NCI-H1694 treated with DMSO at 0.1 percent for 48 hours (cell line): ENCODE measurements at regions not wholly inside any gene's neighbourhood (a gene's known extent, or its start where the extent isn't known, plus 50 kb on each side); places are given as distances from the start of the nearest gene placed in this dataset.

ENCODE experiments used
- DNase-seq: peaks from one replicate; lab custom pipeline; 2025; lab: John Stamatoyannopoulos, UW

DNA sequence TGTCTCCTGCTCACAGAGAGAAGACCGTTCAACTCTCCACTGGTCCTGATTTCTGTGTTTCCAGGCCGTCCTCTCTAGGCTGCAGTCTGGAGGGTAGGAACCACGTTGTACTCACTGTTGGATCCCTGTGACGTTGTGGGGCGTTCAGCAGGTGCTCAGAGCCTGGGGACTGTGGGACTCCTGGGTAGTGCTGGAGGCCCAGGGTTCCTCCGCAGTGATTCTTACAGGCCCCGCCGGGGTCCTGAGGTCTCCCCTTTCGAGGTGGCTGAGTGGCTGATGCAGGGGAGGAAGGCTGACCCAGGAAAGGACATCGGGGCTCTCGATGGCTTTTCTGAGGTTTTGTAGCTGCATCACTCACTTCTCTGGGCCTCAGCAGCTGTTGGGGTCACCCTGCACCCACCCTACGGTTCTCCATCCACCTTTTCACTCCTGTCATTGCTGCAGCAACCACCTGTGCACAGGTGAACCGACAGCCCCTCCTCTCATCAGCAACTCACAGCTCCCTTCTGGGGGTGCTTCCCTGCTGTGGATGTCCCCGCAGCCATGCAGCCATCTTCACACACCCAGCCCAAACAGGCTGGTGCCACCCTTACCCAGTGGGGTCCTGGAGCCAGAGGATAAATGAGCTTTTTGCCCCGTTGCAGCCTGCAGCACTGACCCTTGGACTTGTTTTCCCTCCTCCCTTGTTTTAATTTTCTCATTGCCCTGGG is 169.6 kb upstream of the HDAC4 start:
- no peak for DNase-seq

DNA sequence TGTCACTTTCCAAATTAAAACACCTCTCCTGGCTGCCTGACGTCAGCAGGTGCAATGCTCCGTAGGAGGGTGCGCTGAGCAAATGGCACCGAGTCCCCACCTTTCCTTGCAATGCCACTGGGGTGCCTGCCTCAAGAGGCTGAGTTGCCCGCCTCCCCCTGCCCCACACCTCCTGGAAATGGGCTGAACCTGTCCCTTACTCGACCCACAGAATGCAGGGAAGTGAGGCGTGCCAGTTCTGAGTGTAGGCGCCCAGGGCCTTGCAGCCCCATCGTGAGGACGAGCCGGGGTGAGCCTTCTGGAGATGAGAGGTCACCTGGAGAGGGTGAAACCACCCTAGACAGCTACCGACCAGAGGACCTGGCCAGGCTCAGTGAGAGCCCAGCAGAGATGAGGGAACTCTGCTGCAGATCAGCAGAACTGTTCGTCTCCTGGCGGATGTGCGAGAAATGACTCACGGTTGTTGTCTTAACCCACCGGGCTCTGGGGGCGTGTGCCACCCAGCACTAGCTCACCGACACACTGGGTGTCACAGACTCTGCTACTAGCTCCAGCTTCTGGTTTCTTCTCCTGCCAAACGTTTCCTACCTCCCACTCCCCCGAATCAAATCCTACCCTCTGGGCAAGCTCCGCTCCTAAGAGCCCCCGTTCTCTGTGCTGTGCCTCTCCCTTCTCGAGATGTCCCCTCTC is 168.7 kb upstream of the HDAC4 start:
- no peak for DNase-seq

DNA sequence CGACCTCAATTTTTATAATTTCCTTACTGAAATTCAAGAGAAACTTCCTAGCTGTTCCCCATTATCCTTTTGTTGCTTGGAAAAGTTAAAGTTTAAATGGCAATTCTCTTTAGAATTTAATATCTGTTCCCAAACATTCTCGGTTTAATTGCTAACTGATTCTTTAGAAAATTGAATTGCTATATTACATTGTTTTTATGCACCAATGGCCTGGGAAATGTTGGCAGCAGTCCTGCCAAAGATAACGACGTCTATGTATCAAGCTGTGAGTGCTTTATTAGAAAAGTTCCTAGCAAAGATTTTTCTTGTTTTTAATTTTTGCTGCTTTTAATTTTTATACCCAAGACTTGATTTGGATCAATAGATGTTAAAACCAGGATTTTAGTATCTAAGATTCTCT is 167.8 kb upstream of the HDAC4 start:
- no peak for DNase-seq

DNA sequence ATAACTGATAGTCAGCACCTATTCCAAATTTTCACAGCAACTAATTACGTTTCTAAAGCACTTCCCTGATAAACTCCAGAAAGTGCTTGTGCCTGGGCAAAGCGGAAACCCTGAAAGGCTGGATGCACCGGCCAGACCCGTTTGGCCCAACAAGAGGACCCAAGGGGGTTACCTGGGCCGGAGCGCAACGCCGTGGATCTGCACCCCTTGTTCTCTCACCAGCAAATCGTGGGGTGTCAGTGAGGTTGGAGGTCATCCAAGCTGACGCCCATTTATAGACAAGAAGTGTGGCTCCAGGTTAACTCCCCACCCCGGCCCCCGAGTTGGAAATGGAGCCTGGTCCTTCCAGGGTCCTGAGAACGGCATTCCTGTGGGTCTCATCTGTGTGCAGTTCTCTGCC is 167.0 kb upstream of the HDAC4 start:
- DNase-seq, result no peak

DNA sequence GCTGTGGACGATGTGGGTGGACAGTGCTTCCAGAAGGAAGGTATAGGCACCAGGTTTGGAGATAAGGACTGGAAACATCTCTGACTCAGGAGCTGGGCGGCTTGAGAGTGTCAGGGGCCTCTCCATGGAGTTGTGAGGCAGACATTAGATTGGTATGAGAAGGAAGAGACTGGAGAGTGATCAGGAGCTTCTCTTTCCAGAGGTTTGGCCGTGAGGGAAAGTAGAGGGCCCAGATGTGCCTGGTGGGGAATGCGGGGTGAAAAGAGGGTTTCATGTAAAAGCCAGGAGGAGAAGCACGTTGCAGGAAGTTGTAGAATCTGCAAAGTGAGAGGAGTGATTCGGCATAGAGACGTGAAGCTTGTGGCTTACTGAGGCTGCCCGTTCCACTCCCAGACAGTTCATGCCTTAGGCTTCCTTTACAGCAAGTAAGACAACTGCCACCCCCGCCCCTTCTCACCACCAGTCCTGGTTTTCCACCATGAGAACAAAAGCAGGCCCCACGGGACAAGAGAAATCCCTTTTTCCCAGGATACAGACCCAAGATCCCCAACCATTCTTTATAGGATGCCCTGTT is 166.3 kb upstream of the HDAC4 start:
- DNase-seq, result no peak

DNA sequence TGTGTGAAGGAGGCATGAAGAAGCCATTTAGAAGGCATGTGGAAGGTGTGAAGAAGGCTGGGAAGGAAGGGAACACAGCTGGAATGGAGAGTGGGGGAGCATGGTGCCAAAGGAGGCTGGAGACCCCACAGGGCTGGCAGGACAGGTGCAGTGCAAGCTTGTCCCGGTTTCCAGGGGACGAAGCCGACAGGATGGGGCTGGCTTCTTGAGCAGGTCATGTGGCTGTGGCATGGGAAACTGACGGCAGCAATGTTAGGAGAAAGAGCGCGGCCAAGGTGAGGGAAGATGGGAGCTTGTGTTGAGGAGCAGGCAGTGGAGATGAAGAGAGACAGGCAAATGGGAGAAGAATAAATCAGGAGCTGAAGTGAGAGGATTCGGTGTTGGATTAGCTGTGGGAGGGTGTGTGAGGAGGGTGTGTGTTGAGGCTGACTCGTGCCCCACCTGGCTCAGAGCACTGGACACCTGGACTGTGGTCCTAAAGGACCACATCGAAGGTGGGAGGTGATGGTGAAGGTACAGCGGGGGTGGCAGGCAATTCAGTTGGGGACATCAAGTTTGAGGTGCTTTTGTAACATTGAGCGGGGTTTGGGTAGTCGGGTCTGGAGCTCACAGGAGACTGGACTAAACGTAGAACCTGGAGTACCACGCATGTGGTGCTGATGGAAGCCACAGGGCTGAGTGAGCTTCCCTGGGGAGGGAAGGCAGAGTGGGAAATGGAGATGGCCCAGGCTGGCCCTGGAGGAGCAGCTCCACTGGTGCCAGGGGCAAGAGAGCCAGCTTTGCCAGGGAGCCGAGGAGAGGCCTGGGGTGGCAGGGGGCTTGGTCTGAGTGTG is 165.6 kb upstream of the HDAC4 start:
- no peak for DNase-seq

DNA sequence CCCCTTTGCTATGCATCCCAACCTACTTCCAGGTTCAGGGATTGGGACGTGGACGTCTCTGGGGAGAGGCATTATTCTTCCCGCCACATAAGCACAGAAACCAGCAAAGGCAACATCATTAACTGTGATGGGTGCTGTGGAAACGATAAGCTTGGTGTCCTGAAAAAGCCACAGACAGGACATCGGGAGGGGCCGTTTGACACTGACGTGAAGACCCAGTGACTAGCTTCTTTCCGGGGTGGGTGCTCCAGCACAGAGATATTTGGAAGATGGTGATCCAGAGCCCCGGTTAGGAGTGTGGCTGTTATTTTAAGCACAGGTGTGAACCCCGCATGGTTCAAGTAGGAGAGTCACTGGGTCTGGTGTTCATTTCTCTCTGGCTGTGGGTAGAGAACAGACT is 163.8 kb upstream of the HDAC4 start:
- no peak for DNase-seq

DNA sequence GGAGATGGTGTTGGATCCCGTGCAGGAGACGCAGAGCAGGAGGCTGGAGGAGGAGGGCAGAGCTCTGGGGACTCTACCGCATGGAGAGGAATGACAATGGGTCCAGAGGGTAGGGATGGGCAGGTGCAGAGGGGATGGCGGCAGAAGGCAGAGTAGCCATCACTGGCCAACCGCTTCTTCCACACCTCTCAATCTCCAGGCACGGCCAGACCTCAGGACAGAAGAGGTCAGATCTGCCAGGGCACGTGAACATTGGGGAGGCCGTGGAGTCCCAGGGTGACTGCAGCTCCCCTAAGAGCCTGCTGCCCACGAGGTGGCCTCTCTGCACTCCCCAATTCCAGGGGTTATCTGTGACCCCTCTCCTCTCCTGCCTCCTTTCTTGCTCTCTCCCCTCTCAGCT is 162.7 kb upstream of the HDAC4 start:
- no peak for DNase-seq

DNA sequence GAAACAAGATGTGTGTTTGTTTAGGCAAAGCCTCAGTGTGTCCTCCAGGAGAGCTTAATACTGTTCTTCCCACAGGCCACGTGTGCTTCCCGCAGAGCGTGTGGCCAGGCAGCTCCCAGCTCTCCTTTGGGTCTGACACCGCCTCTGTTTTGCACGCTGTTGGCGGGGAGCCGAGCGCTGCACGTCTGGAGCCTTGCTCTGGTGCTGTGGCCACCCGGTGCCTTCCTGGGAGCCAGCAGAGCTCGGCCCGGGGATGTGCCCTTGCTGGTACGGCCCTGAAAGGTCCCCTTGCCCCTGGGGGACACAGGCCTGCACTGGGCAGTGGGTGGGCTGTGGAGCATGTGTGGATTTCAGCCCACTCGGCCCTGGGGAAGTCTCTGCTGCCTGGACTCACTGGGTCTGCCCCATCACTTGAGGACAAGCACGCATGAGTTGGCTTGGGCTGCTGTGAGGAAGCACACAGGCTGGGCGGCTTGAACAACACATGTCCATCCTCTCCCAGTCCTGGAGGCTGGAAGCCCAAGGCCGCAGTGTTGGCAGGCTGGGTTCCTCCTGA is 160.7 kb upstream of the HDAC4 start:
- no peak for DNase-seq

DNA sequence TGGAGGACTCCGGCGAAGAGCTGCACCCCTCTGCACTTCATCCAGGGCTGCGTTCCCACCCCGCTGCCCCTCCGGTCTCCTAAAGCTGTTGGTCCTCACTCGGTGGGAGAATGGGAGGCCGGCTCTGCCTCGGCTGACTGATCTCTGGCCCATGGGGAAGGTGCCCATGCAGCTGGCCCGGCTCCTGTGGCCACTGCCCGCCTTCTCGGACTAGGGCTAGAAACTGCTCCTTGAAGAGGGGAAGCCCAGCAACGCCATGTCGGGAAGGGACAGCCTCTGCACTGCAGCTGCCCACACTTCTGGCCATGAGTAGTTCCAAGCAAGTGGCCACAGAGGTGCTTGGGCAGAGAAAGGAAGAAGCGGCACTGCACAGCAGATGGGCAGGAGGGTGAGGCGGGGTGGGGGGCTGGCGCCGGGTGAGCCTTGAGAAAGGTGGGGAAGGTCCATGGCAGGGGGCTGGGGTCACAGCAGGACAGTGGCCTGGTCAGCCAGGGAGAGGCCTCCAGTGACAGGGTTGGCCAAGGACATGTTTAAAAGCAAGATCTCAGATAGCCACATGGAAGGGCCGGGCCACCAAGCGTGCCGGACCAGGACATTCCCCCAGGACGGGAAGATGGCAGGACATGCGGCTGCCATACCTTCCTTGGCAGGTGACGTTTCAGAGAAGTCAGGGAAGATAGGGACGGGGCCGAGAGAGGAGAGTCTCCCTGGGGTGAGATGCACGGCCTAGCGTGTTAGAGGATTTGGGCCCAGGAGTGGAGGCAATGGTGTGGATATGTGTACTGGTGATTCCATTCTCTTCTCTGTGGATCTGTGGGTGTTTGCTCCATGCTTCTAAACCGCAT is 158.8 kb upstream of the HDAC4 start:
- no peak for DNase-seq

DNA sequence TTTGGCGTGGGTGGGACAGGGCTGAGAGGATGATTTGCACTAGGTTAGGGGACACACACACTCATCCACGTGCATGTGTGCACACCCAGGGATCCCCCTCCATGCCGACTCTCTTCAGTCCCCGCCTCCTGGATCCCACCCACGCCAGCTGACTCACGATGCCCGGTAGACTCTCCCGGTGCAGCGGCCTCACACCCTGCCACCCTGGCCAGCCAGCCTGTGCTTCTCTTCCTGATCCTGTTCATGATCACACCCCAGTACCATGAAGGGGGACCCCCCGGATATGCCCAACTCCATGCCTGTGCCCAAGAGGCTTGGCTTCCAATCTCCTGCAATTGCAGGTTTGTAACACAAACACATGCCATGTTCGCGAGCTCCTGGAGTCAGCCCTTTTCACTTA is 157.8 kb upstream of the HDAC4 start:
- no peak for DNase-seq

DNA sequence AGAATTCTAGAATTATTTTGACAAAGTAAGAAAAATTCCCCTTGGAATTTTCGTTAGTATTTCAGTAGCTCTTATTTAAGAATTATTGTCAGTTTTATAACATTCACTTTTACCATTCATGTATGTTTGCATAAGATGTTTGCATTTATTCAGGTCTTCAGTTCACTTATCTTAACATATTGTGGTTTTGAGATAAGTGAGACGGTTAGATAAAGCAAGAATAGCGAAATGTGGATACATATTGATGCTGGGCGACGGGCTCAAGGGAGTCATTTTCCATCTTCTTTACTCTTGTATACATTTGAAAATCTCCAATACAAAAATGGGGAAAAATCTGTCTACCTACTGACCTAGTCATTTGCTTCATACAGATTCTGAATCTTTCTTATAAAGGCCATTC is 156.7 kb upstream of the HDAC4 start:
- DNase-seq, result no peak

DNA sequence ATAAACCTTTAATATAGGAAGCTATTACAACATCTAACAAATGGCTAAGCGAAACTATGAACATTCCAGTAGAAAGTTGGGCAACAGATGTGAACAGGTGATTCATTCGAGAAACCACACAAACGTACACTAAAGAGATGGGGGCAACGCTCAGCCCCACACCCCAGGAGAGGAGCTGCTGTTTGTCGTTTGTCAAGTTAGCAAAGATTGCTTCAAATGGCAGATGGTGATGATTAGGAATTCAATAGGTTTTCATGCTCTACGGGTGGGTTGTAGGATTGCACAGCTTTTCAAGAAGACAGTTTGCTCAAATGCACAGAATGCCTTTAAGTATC is 154.7 kb upstream of the HDAC4 start:
- DNase-seq, result no peak

DNA sequence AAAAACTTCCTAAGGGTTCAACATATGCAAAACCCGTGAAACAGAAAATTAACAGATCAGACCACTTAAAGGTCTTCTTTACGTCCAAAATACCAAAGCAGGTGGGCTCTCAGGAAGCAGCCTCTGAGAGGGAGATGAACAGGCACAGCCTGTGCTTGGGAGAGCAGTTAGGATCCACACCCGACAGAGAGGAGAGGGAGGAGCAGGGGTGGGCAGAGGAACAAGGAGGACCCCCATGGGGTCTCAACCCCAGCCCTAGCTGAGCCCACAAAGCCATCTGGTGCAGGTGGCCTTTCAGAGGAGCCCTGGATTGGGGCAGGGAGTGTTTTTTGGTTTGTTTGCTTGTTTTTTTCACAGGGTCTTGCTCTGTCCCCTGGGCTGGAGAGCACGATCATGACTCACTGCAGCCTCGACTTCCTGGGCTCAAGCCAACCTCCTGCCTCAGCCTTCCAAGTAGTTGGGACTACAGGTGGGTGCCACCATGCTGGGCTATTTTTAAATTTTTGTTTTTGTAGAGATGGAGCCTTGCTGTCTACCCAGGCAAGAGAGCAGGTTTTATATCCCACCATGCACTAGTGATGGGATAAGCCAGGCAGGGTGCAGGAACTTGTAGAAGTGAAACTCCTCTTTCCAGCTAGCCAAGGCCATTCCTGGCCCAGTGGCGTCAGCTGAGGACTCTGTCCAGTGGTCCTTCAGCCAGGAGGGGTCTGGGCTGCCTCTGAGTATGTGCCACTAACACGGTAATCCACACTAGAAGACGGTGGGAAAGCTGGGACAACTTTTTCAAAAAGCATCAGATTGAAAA is 154.1 kb upstream of the HDAC4 start:
- DNase-seq, result no peak

DNA sequence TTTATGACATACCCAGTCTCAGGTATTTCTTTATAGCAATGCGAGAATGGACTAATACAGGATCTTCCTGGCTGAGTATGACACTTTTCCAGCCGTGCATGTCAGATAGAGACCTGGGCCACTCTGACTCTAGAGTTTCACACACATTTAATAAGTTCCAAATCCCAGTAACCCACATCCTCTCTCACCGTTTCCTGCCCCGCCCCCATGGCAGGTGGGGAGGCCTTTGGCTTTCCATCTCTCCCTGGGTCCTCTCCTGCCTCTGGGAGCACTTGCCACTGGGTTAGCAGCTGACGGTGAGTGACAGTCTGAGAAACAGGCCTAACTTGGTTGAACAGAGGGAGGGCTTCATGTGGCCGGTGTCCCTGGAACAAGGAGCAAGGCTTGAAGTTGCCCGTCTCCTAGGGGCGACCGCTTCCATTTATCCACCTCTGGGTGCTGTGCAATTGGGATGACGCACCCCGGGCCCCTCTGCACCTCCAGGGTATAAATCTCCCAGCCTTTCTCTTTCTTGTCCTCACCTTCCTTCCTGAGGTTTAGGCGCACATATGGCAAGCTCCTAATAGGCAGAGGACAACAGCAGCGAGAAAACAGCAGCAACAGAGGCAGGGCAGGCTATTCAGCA is 152.7 kb upstream of the HDAC4 start:
- DNase-seq, result no peak

DNA sequence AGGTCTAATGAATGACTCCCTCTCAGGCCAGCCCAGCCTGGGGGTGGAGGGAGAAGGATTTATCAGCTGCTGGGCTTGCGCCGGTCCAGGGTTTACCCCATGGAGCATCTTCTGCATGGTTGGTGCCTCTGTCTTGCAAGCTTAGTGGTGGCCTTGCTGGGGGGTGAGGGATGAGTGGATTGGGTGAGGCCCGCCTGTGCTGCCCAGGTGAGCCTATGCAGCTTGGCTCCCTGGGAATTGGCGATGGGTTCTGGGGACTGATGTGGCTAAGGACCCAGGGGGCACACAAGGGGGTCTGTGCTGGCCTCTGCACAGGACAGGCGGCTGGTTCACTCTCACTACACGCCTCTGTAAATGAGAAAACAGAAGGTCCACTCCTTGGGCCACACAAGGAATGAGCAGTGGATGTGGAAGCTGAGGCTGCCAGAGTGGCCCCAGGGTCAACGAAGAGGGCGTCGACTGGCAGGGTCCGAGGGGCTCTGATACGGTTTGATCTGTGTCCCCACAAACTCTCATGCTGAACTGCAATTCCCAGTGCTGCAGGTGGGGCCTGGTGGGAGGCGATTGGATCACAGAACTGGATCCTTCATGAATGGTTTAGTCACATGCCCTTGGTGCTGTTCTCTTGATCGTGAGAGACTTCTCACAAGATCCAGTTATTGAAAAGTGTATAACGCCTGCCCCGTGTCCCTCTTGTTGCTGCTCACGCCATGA is 151.6 kb upstream of the HDAC4 start:
- no peak for DNase-seq

DNA sequence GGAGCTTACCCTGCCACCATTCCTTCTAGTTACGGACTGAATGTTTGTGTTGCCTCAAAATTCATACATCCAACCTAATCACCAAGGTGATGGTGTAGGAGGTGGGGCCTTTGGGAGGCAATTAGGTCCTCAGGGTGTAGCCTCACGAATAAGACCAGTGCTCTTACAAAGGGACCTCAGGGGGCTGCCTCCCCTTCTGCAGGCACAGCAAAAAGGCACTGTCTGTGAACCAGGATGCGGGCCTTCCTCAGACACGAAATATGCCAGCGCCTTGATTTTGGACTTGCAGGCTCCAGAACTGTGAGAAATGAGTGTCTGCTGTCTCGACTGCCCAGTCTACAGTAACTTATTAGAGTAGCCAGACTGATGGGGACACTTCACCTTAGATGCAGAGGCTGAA is 150.4 kb upstream of the HDAC4 start:
- DNase-seq, result no peak

DNA sequence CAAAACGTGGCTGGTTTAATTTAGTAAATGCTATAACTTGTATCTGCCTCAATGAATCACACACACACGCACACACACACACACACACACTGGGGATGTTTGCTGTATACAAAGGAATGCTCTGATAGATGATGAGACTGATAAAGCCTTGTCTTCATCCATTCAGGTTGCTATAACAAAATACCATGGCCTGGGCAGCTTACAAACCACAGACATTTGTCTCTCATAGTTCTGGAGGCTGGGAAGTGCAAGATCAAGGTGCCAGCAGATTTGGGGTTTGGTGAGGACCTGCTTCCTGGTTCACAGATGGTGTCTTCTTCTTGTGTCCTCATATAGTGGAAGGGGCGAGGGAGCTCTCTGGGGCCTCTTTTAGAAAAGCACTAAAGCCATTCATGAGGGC is 149.5 kb upstream of the HDAC4 start:
- no peak for DNase-seq

DNA sequence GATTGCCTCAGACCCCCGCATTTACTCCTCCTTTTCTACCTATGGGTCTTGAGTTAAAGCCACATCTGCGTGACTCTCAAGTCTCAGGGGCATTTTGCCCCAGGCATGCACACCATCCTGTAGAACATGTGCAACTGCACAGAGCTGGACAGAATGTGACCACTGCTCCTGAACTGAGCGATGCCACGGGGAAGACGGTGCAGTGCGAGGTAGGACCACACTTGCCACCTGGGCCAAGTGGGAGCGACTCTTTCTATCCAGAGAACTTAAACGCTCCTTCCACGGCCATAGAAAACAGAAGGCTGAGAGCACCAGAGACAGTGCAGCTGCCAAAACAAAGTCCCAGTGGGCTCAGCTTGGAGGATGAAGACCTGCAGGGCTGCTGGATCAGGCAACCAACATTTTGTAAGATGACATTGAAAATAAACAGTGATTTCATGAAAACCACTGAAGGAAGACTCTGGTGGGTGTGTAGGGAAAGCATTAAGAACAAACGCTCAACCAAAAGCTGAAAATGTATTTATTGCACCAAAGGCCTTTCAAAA is 149.0 kb upstream of the HDAC4 start:
- DNase-seq, result no peak
